ENCODE measurements at regions not wholly inside any gene's neighbourhood (a gene's known extent, or its start where the extent isn't known, plus 50 kb on each side); places are given as distances from the start of the nearest gene placed in this dataset.

DNA sequence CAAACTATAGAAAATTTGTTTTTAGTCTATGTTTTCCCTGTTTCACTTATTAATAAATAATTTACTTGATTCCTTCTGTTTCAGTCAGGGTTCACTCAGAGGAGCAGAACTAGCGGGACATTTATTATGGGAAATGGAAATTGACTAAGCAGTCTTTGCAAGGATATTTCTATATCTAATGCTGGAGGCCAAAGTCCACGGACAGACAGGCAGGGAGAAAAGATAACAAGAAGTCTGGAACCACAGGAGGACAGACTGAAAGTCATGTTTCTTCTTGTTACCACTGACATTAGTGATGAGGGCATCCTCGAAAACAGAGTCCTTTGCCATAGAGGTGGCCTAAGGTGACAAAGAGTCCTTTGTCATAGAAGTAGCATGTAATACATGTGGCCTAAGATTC, 744.5 kb upstream of the TMPRSS15 start:
- TF ChIP-seq CTCF (IDR thresholded peaks at IDR 0.05; ENCODE audit: insufficient read depth, low read depth, low read length) = no peak
- no peak for TF ChIP-seq EZH2 (IDR thresholded peaks at IDR 0.05; ENCODE audit: insufficient read depth, low read length)

Measured in astrocyte (in vitro differentiated cells and primary cell).